ENCODE measurements at regions not wholly inside any gene's neighbourhood (a gene's known extent, or its start where the extent isn't known, plus 50 kb on each side); places are given as distances from the start of the nearest gene placed in this dataset.

GRCh38 chr11:15568440-15568839, 453.7 kb downstream of the INSC start:
- ATAC-seq: no peak
- H3K36me3 Mint-ChIP-seq (ENCODE audit: low read depth): peaks cover 9% of the 10 kb centered on the region
- TF ChIP-seq CREB1 (CRISPR knock-in tag; IDR thresholded peaks at IDR 0.05; ENCODE audit: low read depth) (no peak), ZNF331 (CRISPR knock-in tag; IDR thresholded peaks at IDR 0.05; ENCODE audit: low read depth) (no peak), STAT1 (IDR thresholded peaks at IDR 0.05; ENCODE audit: unreplicated experiment) (no peak), NANOG (IDR thresholded peaks at IDR 0.05; ENCODE audit: borderline replicate concordance) (no peak), EZH2phosphoT487 (IDR thresholded peaks at IDR 0.05; ENCODE audit: unreplicated experiment) (no peak), CTCF (conservative IDR thresholded peaks at IDR 0.05; ENCODE audit: low read depth in 2 of 2) (no peak), ZNF114 (CRISPR knock-in tag; IDR thresholded peaks at IDR 0.05) (no peak), EZH2 (IDR thresholded peaks at IDR 0.05; ENCODE audit: low read depth, unreplicated experiment) (no peak), JUNB (IDR thresholded peaks at IDR 0.05; ENCODE audit: unreplicated experiment) (no peak), POLR2AphosphoS5 (IDR thresholded peaks at IDR 0.05; ENCODE audit: low read depth) (no peak)
- TF ChIP-seq, protein P1, sequence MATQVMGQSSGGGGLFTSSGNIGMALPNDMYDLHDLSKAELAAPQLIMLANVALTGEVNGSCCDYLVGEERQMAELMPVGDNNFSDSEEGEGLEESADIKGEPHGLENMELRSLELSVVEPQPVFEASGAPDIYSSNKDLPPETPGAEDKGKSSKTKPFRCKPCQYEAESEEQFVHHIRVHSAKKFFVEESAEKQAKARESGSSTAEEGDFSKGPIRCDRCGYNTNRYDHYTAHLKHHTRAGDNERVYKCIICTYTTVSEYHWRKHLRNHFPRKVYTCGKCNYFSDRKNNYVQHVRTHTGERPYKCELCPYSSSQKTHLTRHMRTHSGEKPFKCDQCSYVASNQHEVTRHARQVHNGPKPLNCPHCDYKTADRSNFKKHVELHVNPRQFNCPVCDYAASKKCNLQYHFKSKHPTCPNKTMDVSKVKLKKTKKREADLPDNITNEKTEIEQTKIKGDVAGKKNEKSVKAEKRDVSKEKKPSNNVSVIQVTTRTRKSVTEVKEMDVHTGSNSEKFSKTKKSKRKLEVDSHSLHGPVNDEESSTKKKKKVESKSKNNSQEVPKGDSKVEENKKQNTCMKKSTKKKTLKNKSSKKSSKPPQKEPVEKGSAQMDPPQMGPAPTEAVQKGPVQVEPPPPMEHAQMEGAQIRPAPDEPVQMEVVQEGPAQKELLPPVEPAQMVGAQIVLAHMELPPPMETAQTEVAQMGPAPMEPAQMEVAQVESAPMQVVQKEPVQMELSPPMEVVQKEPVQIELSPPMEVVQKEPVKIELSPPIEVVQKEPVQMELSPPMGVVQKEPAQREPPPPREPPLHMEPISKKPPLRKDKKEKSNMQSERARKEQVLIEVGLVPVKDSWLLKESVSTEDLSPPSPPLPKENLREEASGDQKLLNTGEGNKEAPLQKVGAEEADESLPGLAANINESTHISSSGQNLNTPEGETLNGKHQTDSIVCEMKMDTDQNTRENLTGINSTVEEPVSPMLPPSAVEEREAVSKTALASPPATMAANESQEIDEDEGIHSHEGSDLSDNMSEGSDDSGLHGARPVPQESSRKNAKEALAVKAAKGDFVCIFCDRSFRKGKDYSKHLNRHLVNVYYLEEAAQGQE (IDR thresholded peaks at IDR 0.05; ENCODE audit: unreplicated experiment): no peak
- TF ChIP-seq, protein P2, sequence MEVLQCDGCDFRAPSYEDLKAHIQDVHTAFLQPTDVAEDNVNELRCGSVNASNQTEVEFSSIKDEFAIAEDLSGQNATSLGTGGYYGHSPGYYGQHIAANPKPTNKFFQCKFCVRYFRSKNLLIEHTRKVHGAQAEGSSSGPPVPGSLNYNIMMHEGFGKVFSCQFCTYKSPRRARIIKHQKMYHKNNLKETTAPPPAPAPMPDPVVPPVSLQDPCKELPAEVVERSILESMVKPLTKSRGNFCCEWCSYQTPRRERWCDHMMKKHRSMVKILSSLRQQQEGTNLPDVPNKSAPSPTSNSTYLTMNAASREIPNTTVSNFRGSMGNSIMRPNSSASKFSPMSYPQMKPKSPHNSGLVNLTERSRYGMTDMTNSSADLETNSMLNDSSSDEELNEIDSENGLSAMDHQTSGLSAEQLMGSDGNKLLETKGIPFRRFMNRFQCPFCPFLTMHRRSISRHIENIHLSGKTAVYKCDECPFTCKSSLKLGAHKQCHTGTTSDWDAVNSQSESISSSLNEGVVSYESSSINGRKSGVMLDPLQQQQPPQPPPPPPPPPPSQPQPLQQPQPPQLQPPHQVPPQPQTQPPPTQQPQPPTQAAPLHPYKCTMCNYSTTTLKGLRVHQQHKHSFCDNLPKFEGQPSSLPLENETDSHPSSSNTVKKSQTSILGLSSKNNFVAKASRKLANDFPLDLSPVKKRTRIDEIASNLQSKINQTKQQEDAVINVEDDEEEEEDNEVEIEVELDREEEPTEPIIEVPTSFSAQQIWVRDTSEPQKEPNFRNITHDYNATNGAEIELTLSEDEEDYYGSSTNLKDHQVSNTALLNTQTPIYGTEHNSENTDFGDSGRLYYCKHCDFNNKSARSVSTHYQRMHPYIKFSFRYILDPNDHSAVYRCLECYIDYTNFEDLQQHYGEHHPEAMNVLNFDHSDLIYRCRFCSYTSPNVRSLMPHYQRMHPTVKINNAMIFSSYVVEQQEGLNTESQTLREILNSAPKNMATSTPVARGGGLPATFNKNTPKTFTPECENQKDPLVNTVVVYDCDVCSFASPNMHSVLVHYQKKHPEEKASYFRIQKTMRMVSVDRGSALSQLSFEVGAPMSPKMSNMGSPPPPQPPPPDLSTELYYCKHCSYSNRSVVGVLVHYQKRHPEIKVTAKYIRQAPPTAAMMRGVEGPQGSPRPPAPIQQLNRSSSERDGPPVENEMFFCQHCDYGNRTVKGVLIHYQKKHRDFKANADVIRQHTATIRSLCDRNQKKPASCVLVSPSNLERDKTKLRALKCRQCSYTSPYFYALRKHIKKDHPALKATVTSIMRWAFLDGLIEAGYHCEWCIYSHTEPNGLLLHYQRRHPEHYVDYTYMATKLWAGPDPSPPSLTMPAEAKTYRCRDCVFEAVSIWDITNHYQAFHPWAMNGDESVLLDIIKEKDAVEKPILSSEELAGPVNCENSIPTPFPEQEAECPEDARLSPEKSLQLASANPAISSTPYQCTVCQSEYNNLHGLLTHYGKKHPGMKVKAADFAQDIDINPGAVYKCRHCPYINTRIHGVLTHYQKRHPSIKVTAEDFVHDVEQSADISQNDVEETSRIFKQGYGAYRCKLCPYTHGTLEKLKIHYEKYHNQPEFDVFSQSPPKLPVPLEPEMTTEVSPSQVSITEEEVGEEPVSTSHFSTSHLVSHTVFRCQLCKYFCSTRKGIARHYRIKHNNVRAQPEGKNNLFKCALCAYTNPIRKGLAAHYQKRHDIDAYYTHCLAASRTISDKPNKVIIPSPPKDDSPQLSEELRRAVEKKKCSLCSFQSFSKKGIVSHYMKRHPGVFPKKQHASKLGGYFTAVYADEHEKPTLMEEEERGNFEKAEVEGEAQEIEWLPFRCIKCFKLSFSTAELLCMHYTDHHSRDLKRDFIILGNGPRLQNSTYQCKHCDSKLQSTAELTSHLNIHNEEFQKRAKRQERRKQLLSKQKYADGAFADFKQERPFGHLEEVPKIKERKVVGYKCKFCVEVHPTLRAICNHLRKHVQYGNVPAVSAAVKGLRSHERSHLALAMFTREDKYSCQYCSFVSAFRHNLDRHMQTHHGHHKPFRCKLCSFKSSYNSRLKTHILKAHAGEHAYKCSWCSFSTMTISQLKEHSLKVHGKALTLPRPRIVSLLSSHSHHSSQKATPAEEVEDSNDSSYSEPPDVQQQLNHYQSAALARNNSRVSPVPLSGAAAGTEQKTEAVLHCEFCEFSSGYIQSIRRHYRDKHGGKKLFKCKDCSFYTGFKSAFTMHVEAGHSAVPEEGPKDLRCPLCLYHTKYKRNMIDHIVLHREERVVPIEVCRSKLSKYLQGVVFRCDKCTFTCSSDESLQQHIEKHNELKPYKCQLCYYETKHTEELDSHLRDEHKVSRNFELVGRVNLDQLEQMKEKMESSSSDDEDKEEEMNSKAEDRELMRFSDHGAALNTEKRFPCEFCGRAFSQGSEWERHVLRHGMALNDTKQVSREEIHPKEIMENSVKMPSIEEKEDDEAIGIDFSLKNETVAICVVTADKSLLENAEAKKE (CRISPR knock-in tag; IDR thresholded peaks at IDR 0.05): no peak
- TF ChIP-seq, protein P3, sequence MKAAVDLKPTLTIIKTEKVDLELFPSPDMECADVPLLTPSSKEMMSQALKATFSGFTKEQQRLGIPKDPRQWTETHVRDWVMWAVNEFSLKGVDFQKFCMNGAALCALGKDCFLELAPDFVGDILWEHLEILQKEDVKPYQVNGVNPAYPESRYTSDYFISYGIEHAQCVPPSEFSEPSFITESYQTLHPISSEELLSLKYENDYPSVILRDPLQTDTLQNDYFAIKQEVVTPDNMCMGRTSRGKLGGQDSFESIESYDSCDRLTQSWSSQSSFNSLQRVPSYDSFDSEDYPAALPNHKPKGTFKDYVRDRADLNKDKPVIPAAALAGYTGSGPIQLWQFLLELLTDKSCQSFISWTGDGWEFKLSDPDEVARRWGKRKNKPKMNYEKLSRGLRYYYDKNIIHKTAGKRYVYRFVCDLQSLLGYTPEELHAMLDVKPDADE (IDR thresholded peaks at IDR 0.05): no peak

More at GRCh38 chr11:15568440-15568839, 453.7 kb downstream of the INSC start:
- H3K27me3 ChIP-seq (ENCODE audit: insufficient read depth): no peaks in the 10 kb centered on the region
- H3K79me2 ChIP-seq (replicated peaks; ENCODE audit: insufficient read depth): no peaks in the 10 kb centered on the region
- H3K36me3 ChIP-seq (ENCODE audit: insufficient read depth): no peaks in the 10 kb centered on the region
- H3K27me3 Mint-ChIP-seq (ENCODE audit: insufficient read depth, low read depth, poor library complexity): peaks cover 5% of the 10 kb centered on the region
- no peak overlapping the region for H3K4me3 Mint-ChIP-seq
- H3K9me2 ChIP-seq (ENCODE audit: insufficient read depth): peaks cover 9% of the 10 kb centered on the region; the same call in 1 of the 2 replicates
- H3K4me1 Mint-ChIP-seq: peaks cover 9% of the 10 kb centered on the region
- no peaks in the 10 kb centered on the region for H3F3A ChIP-seq (replicated peaks; ENCODE audit: low read depth)
- no peak overlapping the region for H3K27ac ChIP-seq (ENCODE audit: low read depth)
- H2AFZ ChIP-seq: no peak overlapping the region
- peaks cover 8% of the 10 kb centered on the region; the same call in 1 of the 2 replicates for H3K4me1 ChIP-seq (ENCODE audit: insufficient read depth)
- H3K27ac Mint-ChIP-seq: no peak overlapping the region
- no peak for DNase-seq (ENCODE audit: low spot score)
- H4K20me1 ChIP-seq (replicated peaks; ENCODE audit: insufficient read depth): no peaks in the 10 kb centered on the region
- no peak overlapping the region for H3K4me3 ChIP-seq
- H3K9me3 Mint-ChIP-seq: no peaks in the 10 kb centered on the region
- no peak overlapping the region for H3K4me2 ChIP-seq
